ENCODE measurements at regions not wholly inside any gene's neighbourhood (a gene's known extent, or its start where the extent isn't known, plus 50 kb on each side); places are given as distances from the start of the nearest gene placed in this dataset.

DNA sequence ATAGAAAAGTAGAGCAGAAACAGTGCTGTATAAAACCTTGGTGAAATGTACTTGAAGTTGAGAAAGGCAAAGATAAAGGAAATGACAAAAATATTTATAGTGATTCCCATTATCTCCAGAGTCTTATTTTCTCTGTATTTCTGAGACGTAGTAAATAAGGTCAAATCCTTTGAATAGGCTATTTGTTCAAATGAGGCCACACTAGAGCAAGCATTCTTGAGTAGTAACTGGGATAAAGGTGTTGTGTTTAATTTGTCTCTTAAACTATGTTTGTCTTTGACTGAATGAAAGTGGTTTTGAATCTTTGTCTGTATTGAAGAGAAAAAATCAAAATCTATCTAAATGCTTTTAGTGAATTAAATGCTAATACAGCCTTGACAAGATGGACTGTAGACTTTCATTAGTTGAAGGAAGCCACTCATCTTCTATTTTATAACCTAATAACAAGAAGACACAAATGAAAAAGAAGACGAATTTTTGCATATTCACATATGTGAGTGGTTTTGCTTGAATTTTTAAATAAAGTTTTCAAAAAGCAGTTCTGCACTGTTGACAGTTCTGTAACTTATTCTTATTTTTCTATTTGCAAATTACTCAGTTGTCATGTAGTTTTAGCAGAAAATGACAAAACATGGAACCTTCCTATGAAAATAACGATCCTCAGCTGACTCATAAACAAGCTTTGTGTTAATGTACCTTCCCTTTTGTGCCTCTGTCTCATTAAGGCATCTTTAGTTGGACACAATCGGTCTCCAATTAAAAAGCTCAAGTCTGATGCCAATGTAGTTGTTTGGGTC, 94.8 kb upstream of the PCDH18 start:
- no peak for DNase-seq

DNA sequence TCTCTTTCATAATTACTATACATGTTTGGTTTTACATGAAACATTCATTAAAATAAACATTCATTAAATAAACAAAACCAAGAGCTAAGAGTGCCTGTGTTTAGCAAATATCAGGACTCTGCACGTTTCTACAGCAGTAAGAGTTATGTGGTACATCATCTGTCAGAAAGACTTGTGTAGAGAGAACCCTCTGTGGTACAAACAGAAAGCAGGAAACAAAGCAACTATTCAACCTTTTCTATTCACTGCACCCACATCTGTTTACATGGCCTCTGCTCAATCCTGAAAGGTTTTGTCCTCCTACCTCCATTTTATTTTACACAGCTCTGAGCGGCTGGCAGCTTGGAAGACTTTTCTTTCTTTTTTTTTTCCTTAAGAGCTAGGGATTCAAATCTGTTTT, 90.7 kb upstream of the PCDH18 start:
- DNase-seq: no peak

DNA sequence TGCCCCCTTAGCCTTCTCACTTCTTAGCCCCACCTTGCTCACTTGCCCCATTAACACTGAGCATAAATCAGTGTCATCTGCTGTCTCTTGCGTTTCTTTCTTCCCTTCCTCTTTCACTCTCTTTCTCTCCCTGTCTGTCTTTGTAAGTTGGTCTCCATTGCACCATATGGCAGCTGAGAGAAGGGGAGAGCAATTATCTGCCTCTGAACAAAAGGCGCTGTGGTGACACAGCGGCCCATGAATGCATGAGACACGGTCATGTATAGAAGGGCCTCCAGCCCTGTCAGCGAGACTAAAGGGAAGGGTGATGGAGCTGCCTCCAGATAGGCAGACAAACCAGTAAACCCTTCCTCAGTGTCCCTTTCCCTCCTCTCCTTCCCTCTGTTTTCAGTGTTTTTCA, 88.8 kb upstream of the PCDH18 start:
- no peak for DNase-seq

DNA sequence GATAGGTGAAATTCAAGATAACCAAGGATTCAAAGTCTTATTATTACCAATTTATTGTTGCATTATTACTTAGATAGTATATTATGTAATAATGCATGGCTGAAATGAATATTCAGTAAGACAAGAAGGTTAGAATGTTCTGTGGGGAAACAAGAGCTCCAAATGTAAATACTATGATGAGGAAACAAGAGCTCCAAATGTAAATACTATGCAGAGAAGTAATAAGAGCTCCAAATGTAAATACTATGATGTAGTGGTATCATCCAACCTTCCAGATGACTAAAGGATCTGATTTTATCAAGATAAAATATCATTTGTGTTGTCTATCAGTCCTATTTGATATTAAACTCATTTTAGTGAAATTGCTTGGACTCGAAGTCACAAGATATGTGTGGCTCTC, 82.2 kb upstream of the PCDH18 start:
- DNase-seq: no peak

DNA sequence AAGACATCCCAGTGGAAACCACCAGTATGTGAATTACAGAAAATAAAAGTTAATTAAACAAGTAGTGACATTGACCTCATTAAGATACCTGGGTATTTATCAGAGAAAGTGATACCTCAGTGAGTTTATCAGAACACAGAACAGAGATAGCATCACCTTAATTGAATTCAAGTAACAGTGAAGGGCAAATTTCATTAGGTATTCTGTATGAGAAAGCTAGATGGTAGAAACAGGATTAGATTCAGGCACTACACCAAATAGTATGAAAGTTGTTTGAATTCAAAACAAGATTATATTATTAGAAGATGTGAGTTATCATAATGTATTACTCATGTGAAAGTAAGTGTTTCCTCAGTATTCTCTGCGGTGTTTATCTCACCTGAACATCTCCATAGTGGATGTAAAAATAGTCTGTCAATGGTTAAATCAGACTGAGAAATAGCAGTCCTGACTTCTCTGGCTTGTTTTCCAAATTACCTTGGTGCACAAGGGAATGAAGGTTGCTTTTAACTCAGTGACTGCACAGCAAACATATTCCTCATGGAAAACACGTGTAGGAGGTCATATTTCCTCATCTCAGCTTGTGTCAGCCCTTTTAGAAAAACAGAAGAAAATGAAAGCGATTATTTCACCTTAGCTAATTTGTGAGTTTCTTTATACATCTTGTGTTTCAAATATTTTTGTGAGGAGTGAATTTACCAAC, 79.9 kb upstream of the PCDH18 start:
- no peak for DNase-seq

DNA sequence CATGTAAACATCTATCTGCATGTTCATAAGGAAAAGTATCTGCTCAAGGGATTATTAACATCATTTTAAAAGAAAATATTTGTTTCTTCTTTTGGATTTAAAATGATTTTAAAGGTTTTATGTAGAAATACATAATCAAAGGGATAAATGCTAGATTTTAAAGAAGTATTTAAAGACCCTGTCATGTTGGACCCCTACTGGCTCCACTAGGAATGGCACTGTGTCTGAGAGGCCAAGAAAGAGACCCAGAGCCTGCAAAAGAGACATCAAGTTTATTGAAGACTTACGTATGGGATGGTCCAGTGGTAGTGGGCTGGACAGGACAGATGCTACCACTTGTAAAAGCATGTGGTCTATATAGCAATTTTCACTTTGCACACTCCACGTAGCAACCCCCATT, 78.7 kb upstream of the PCDH18 start:
- peak; percentile 24 for DNase-seq

DNA sequence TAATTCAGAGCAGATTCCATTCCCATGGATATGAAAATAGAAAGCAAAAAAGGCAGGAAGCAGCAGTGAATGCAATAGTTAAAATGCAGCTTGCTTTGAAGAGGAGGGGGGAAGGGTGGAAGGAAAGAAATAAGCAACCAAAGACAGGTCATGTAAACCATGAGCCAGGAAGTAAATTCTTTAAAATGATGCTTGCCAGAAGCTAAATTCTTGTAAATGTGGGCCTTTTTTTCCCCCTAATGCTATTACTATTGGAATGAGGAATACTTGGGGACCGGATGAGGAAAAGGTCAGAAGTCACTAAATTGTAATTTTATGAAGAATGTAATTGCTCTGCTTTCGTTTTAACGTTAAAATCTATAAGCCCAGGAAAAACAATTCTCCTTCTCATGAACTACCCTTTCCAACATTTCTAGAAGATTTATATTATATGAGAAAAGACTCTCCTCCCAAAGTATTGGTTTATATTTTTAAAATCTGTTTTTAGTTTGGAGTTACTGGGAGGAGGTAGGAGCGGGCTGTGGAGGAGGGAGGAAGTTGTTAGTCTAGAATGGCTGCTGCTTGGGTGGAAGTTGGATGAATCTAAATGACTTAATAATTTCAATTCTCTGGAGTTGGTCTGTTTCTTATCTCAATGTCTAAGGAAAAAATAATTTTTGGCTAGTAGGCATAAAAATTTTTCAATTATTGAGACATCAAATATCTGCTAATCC, 77.6 kb upstream of the PCDH18 start:
- peak; percentile 61 for DNase-seq

DNA sequence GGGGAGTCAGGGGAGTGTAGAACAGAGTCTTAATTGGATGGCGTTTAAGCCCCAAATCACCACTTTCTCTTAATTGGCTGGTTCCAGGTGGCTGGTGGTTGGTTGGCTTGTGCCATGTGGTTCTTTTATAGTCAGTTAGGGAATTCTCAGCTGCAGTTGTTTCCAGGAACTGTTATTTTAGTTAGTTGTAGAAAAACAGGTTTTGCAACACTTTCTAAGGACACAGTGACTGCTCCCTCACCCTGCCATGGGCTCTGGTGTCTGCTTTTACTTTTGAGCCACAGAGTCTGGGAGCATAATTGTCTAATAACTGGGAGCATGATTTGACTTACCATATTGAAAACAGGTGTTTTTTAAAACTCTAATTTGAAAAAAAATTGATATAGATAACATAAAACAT, 75.8 kb upstream of the PCDH18 start:
- DNase-seq: no peak

DNA sequence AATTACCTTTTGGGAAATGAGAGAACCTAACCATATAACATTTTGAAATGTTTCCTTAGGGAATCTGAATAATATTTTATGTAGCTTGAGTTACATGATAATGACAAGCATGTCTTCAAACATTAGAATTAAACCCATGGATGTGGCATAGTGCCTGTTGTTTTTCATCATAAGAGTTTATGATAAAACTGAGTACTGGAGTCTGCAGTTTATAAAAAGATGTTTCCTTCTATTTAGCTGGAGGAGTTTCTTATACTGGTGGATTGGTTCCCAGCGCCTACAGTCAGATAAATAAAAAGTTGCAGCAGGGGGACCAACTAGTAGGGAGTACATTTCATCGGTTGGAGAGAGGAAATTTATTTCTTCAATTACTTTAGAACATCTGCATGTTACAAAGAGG, 70.1 kb upstream of the PCDH18 start:
- DNase-seq: no peak

DNA sequence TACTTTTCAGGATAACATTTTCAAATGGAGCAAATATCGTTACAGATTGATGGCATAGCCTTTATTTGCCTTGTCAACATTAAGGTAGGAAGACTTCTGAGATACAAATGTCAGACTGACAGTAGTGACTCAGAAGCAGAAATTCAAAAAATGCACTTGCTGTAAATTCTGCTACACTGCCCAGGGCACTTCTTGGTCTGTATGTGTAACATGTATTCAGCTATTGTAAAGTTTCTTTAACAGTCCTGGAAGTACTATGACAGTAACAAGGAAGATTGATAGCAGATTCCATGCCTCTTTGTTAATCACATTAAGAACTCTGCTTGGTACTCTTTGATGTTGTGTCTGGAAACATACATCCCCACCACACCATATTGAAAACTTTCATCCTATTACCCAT, 69.6 kb upstream of the PCDH18 start:
- peak; percentile 48 for DNase-seq

DNA sequence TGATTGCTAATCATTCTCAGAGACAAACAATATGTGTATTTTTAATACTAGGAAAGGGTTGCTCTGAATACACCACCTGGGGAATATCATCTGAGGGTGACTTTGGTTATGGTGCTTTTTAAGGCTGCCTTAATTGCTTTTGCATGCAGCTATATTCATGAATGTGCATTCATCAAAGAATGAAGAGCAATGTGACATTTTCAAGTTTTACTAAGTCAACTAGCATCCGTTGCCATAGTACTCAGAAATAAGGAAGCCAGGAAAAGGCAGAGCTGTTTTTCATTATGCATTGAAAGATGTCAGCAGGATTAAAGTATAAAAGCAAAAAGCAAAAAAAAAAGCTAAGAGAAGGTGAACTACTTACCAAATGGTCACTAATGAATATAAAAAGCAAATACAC, 67.4 kb upstream of the PCDH18 start:
- no peak for DNase-seq

DNA sequence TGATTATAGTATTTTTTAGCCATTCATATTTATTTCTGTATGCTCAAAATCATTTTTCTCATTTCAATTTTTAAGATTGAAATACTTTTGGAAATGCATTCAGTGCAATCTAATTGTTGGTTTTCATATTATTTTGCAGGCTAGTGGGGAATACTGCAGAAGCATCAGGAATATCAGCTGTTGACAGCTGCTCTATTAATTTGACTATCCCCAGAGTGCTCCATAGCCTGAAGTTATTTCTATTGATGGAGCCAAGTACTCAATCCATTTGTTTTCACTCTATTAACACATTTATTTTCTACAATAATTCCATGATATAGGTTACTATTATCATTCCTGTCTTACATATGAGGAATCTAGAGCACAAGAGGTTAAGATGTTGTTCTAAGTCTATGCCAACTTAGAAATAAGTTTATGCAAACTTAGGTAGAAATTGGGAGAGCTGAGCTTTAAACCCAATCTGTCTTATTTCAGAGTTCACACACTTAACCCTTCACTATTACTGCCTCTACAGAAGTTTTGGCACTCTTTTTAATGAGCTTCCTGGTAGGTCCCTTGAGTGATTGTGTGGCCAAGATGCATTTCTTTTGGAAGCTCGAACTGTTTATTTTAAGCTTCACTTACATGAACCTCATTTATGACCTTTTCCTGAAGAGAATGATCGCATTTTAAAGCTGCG, 65.6 kb upstream of the PCDH18 start:
- no peak for DNase-seq

DNA sequence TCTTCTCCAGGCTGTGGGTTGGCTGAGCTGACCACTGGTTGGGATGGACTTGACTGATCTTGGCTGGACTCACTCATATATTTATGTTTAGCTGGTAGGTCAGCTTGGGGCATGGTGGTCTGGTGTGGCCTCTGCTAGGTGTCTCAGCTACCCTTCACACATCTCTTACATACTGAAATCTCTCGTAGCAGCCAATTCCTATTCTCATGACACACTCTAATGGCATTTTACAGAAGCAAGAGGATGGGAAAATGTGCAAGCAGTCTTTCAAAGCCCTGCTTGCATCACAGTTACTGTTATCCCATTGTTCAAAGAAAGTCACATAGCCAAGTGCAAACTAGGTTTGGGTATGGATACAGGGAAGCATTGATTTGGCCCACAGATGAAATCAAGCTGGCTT, 55.5 kb upstream of the PCDH18 start:
- no peak for DNase-seq

DNA sequence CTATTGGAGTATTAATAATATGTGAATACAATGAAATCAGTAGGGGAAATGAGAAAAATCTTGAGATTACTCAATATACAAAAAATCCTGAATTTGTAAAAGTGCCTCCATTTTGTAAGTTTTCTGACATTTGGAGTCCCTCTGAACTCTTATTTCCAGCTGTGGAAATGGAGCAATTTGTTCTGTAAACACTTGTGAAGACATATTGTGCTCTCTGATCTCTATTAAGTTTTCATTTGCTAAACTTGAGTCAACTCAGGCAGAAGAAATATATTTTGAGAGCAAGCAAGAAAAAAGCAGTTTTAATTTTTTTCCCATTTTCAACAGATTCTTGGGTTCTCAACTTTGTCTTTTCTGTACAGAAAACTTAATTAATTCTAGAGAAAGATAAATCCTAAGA, 51.4 kb upstream of the PCDH18 start:
- DNase-seq: no peak

Measured in fibroblast of skin of back (primary cell).